HepG2 (cell line): ENCODE measurements at regions not wholly inside any gene's neighbourhood (a gene's known extent, or its start where the extent isn't known, plus 50 kb on each side); places are given as distances from the start of the nearest gene placed in this dataset.
"Not testable (repeated sequence)": the region's sequence is repeated elsewhere in the genome, so short reads cannot be mapped to it uniquely, and the experiment has no call there.

Experiments used
- ATAC-seq: fragments of 200-7000 bp; cut with Tn5 transposase; 3 replicates; pipeline ENCODE4 v1.9.1; 2020; ENCODE audit warnings: mild to moderate bottlenecking, moderate library complexity
- BruUV-seq: library from RNA; stranded (reverse); fragments of 400-500 nt; replicated peaks from 2 replicates; lab custom pipeline; 2021; lab: Mats Ljungman, UMichigan
- CTCF ChIA-PET: fragments of 300-600 bp; formaldehyde crosslinking; extraction: SDS; loops from one replicate; lab custom pipeline; 2021; ENCODE audit warnings: low total read pairs, inconsistent platforms, low intra/inter-chr PET ratio; lab: Yijun Ruan, JAX
- POLR2A ChIA-PET: fragments of 350-600 bp; sonication (Branson Sonifier 250); formaldehyde crosslinking; loops from one replicate; lab custom pipeline; 2020; ENCODE audit warnings: antibody characterized with exemption, inconsistent platforms; lab: Yijun Ruan, JAX
- DNase-seq: peaks from one replicate; pipeline ENCODE4 v3.0.0-alpha.2; 2015; ENCODE audit warnings: low spot score
- FAIRE-seq: peaks from 3 replicates; lab custom pipeline; 2011; peaks lifted over from hg19 to GRCh38; lab: Jason Lieb, UNC
- H2AFZ ChIP-seq: one replicate; pipeline ENCODE4 v1.6.1; 2011; ENCODE audit warnings: low read length, inconsistent platforms
- H3K27ac ChIP-seq: fragments of 300-600 bp; 3 replicates; pipeline ENCODE4 v1.8.0; 2011; ENCODE audit warnings: mixed run types, mild to moderate bottlenecking, mixed read lengths, low read length, inconsistent platforms; ENCODE audit not compliant: insufficient read depth; ENCODE audit errors: extremely low read length
- H3K27me3 ChIP-seq, 2 experiments: fragments of 200-600 bp in 1 of 2; 2 replicates in 1 of 2; 3 replicates in 1 of 2; pipeline versions ENCODE4 v1.6.0 to v1.8.0; 2011; ENCODE audit warnings: low read length in 2 of 2, mild to moderate bottlenecking in 2 of 2, moderate library complexity in 2 of 2, inconsistent platforms in 1 of 2; ENCODE audit not compliant: insufficient read depth in 2 of 2, control insufficient read depth in 1 of 2
- H3K36me3 ChIP-seq, 2 experiments: fragments of 200-600 bp in 1 of 2; replicated peaks in 1 of 2; 2 replicates in 1 of 2; 3 replicates in 1 of 2; pipeline versions ENCODE4 v1.5.1 to v1.8.0; 2011; ENCODE audit warnings: low read length in 2 of 2, inconsistent platforms in 1 of 2; ENCODE audit not compliant: insufficient read depth in 2 of 2, control insufficient read depth in 1 of 2
- H3K4me1 ChIP-seq: 2 replicates; pipeline ENCODE4 v1.5.1; 2012; ENCODE audit warnings: low read length, inconsistent platforms; ENCODE audit not compliant: insufficient read depth
- H3K4me2 ChIP-seq: 2 replicates; pipeline ENCODE4 v1.6.0; 2011; ENCODE audit warnings: low read depth, low read length, inconsistent platforms
- H3K4me3 ChIP-seq, 3 experiments: fragments of 200-600 bp in 1 of 3; sonication (generic), shearing (Covaris generic) in 1 of 3; replicated peaks in 1 of 3; 2 replicates each; pipeline ENCODE4 v1.5.1; 2011 to 2016; ENCODE audit warnings: low read length in 3 of 3, inconsistent platforms in 2 of 3, low read depth in 2 of 3, mild to moderate bottlenecking in 2 of 3, control low read depth in 1 of 3, mixed read lengths in 1 of 3; ENCODE audit not compliant: insufficient read depth in 1 of 3
- H3K79me2 ChIP-seq: one replicate; pipeline ENCODE4 v1.6.1; 2011; ENCODE audit warnings: low read length, inconsistent platforms; ENCODE audit not compliant: insufficient read depth
- H3K9ac ChIP-seq: 2 replicates; pipeline ENCODE4 v1.6.0; 2011; ENCODE audit warnings: mild to moderate bottlenecking, low read depth, low read length, inconsistent platforms; ENCODE audit not compliant: insufficient read depth
- H3K9me3 ChIP-seq: 2 replicates; pipeline ENCODE4 v1.5.1; 2012; ENCODE audit warnings: mild to moderate bottlenecking, low read length
- H4K20me1 ChIP-seq: 2 replicates; pipeline ENCODE4 v1.6.0; 2011; ENCODE audit warnings: inconsistent platforms, mild to moderate bottlenecking, low read length, moderate library complexity; ENCODE audit not compliant: insufficient read depth
- DBP ChIP-seq: sonication (generic); formaldehyde crosslinking; IDR thresholded peaks from 2 replicates; pipeline ENCODE4 v1.4.0; 2020; ENCODE audit warnings: missing genetic modification reagents; ENCODE audit errors: not compliant biosample characterization
- FOSL2 ChIP-seq: sonication (generic); formaldehyde crosslinking; IDR thresholded peaks from 2 replicates; pipeline ENCODE4 v1.4.0; 2020; ENCODE audit warnings: missing genetic modification reagents
- HOXA5 ChIP-seq: sonication (generic); formaldehyde crosslinking; IDR thresholded peaks from 2 replicates; pipeline ENCODE4 v1.4.0; 2020; ENCODE audit warnings: missing genetic modification reagents
- NAIF1 ChIP-seq: sonication (generic); formaldehyde crosslinking; IDR thresholded peaks from 2 replicates; pipeline ENCODE4 v1.5.0; 2020; ENCODE audit warnings: mild to moderate bottlenecking, missing genetic modification reagents, borderline replicate concordance
- RBAK ChIP-seq: sonication (generic); formaldehyde crosslinking; IDR thresholded peaks from 2 replicates; pipeline ENCODE4 v1.5.1; 2020; ENCODE audit warnings: mild to moderate bottlenecking, missing genetic modification reagents
- TCF7L2 ChIP-seq: IDR thresholded peaks from 2 replicates; pipeline ENCODE4 v1.6.1; 2011; ENCODE audit warnings: mild to moderate bottlenecking, low read depth, low read length, moderate library complexity
- ZFY ChIP-seq: sonication (generic); formaldehyde crosslinking; IDR thresholded peaks from 2 replicates; pipeline ENCODE4 v1.4.0; 2020; ENCODE audit warnings: missing genetic modification reagents
- ZNF552 ChIP-seq: sonication (generic); formaldehyde crosslinking; IDR thresholded peaks from 2 replicates; pipeline ENCODE4 v1.9.0; 2022; ENCODE audit warnings: missing genetic modification reagents, mild to moderate bottlenecking, borderline replicate concordance
- ZNF569 ChIP-seq: sonication (generic); formaldehyde crosslinking; IDR thresholded peaks from 2 replicates; pipeline ENCODE4 v1.5.0; 2020; ENCODE audit warnings: mild to moderate bottlenecking, missing genetic modification reagents, moderate library complexity, borderline replicate concordance
- ZNF678 ChIP-seq: sonication (generic); formaldehyde crosslinking; IDR thresholded peaks from 2 replicates; pipeline ENCODE4 v1.4.0; 2020; ENCODE audit warnings: mild to moderate bottlenecking, missing genetic modification reagents
- ZNF7 ChIP-seq: IDR thresholded peaks from 2 replicates; pipeline ENCODE4 v1.6.1; 2016; ENCODE audit warnings: missing biosample characterization, missing genetic modification reagents
- WGBS: methylation state at CpG from one replicate; pipeline ENCODE4 v1.1.6; 2017; ENCODE audit warnings: low lambda C conversion rate; 5-methylcytosine and 5-hydroxymethylcytosine counted together
- in situ Hi-C: cut with HindIII; loops from 2 replicates; pipeline ENCODE4 v1.10.0; 2017; ENCODE audit warnings: low pct_unique_long_range_greater_than_20kb; ENCODE audit not compliant: extremely low pct_ligation_motif_present
- intact Hi-C: fragments of 100-400 bp; cut with micrococcal nuclease; formaldehyde crosslinking; loops from one replicate; pipeline ENCODE4 v1.10.0; 2022; ENCODE audit not compliant: unreplicated experiment

DNA sequence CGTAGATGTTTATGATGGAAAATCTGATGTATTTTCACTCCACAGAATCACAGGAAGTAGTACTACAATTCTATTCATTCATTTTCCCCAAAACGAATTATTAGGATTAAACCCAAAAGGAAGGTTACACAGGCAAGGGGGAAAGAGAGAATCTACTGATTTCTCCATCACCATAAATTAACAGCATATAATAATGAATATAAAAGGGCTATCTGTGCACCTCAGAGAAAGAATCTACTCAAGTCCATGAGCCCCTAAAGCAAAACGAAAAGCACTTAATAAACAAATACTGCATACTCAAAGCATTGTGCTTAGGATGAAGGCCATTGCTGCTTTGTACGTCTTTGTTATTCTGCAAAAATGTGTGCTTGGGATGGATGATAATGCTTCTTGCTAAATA lies 740.5 kb upstream of the SEMA6A start (continued):
- TF ChIP-seq NAIF1 (CRISPR knock-in tag) (no peak), ZNF569 (no peak), ZNF678 (CRISPR knock-in tag) (no peak), ZNF552 (CRISPR knock-in tag) (no peak), HOXA5 (CRISPR knock-in tag) (no peak)

DNA sequence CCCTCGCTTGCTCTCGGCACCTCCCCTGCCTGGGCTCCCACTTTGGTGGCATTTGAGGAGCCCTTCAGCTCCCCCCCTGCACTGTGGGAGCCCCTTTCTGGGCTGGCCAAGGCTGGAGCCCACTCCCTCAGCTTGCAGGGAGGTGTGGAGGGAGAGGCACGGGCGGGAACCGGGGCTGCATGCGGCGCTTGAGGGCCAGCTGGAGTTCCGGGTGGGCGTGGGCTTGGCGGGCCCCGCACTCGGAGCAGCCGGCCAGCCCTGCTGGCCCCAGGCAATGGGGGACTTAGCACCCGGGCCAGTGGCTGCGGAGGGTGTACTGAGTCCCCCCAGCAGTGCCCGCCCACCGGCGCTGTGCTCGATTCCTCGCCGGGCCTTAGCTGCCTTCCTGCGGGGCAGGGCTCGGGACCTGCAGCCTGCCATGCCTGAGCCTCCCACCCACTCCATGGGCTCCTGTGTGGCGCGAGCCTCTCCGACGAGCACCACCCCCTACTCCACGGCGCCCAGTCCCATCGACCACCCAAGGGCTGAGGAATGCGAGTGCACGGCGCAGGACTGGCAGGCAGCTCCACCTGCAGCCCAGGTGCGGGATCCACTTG lies 730.0 kb upstream of the SEMA6A start:
- H3K4me3 ChIP-seq, H3K36me3 ChIP-seq, H3K9me3 ChIP-seq, H3K4me1 ChIP-seq, H2AFZ ChIP-seq, in situ Hi-C loops, ATAC-seq, H3K4me2 ChIP-seq, H3K9ac ChIP-seq, DNase-seq, H3K27ac ChIP-seq, FAIRE-seq, H3K79me2 ChIP-seq, POLR2A ChIA-PET, H3K27me3 ChIP-seq, intact Hi-C loops, CTCF ChIA-PET, H4K20me1 ChIP-seq, BruUV-seq: not testable (repeated sequence)
- 75% methylated on average over 8 of the region's 34 CpGs for WGBS

DNA sequence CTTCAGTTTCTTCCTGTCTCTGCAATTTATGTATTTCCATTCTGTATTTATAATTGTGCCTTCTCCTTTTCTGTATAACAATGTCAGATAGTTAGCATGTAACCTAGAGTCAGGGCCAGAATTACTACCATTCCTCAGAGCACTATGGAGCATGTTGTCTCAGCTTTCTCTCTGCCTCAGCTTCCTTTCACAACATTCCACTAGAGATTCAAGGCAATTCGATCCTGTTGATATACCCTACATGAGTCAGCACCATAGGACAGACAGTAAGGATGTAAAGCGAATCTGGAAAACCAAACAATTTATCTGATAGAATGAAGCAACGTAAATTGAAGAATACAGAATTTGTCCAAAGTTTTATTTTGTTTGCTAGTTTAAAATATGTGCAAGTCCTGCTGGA lies 728.3 kb upstream of the SEMA6A start:
- Histone ChIP-seq H4K20me1 (no peaks in the 10 kb centered on the region), H3K4me3 (no peak overlapping the region), H3K9me3 (no peaks in the 10 kb centered on the region)
- TF ChIP-seq RBAK (CRISPR knock-in tag), result no peak
- no peak for TF ChIP-seq ZNF7
- TF ChIP-seq ZFY (CRISPR knock-in tag), result no peak
- TF ChIP-seq ZNF678 (CRISPR knock-in tag), result no peak
- no peak for TF ChIP-seq DBP (CRISPR knock-in tag)
- no peak for TF ChIP-seq TCF7L2
- TF ChIP-seq FOSL2 (CRISPR knock-in tag), result no peak
- TF ChIP-seq, all 625 proteins: peak for 0
- no peak for FAIRE-seq
- Histone ChIP-seq H3K36me3 (no peaks in the 10 kb centered on the region), H3K9ac (no peak overlapping the region), H3K27ac (no peak overlapping the region), H3K79me2 (no peaks in the 10 kb centered on the region), H2AFZ (no peak overlapping the region), H3K4me1 (no peaks in the 10 kb centered on the region), H3K4me2 (no peak overlapping the region), H3K27me3 (no peaks in the 10 kb centered on the region)
- WGBS, result 1% methylated on average over 3 of the region's 3 CpGs
- no peak for DNase-seq
- in situ Hi-C loops (no loop called here), intact Hi-C loops (no loop called here)
- CTCF ChIA-PET, result no interaction called here
- BruUV-seq, result no TSS peak
- POLR2A ChIA-PET, result no interaction called here
- ATAC-seq, result no peak
